SK-N-SH treated with all-trans-retinoic acid at 6 μM for 48 hours (cell line): ENCODE measurements at regions not wholly inside any gene's neighbourhood (a gene's known extent, or its start where the extent isn't known, plus 50 kb on each side); places are given as distances from the start of the nearest gene placed in this dataset.

Source experiments
- ARNTL ChIP-seq: fragments of 450-650 bp; formaldehyde crosslinking; IDR thresholded peaks from 2 replicates; pipeline ENCODE4 v1.5.0; 2020; ENCODE audit warnings: low read depth, mild to moderate bottlenecking, moderate library complexity, borderline replicate concordance
- BACH2 ChIP-seq: fragments of 250-450 bp; sonication (Bioruptor Pico); IDR thresholded peaks from 2 replicates; pipeline ENCODE4 v1.9.0; 2021; ENCODE audit warnings: mild to moderate bottlenecking, borderline replicate concordance
- ISL1 ChIP-seq: fragments of 250-450 bp; sonication (Bioruptor Pico); IDR thresholded peaks from 2 replicates; pipeline ENCODE4 v2.1.2; 2022; ENCODE audit warnings: mild to moderate bottlenecking, moderate library complexity
- OSR1 ChIP-seq: fragments of 250-450 bp; sonication (Bioruptor Pico); IDR thresholded peaks from 2 replicates; pipeline ENCODE4 v1.8.0; 2022; ENCODE audit warnings: moderate library complexity, mild to moderate bottlenecking, inconsistent platforms
- PPARA ChIP-seq: fragments of 250-450 bp; sonication (Bioruptor Pico); IDR thresholded peaks from 2 replicates; pipeline ENCODE4 v1.5.0; 2020; ENCODE audit warnings: mild to moderate bottlenecking, borderline replicate concordance
- RARB ChIP-seq: fragments of 250-450 bp; sonication (Bioruptor Pico); IDR thresholded peaks from 2 replicates; pipeline ENCODE4 v1.8.0; 2021; ENCODE audit warnings: mild to moderate bottlenecking, moderate library complexity
- TCF4 ChIP-seq: fragments of 250-450 bp; sonication (Bioruptor Pico); IDR thresholded peaks from 2 replicates; pipeline ENCODE4 v1.8.0; 2021; ENCODE audit warnings: mild to moderate bottlenecking, moderate library complexity, borderline replicate concordance
- TOX ChIP-seq: fragments of 250-450 bp; sonication (Bioruptor Pico); IDR thresholded peaks from 2 replicates; pipeline ENCODE4 v1.8.0; 2021; ENCODE audit warnings: mild to moderate bottlenecking, moderate library complexity, borderline replicate concordance
- ZC3H10 ChIP-seq: fragments of 250-450 bp; sonication (Bioruptor Pico); IDR thresholded peaks from 2 replicates; pipeline ENCODE4 v1.5.1; 2021; ENCODE audit warnings: mild to moderate bottlenecking, moderate library complexity
- ZFP30 ChIP-seq: fragments of 450-650 bp; formaldehyde crosslinking; IDR thresholded peaks from 2 replicates; pipeline ENCODE4 v1.5.0; 2022; ENCODE audit warnings: mild to moderate bottlenecking, moderate library complexity
- ZNF565 ChIP-seq: fragments of 450-650 bp; formaldehyde crosslinking; conservative IDR thresholded peaks from 2 replicates; pipeline ENCODE4 v1.5.0; 2020; ENCODE audit warnings: low read depth, mild to moderate bottlenecking, moderate library complexity
- ZNF8 ChIP-seq: fragments of 450-650 bp; formaldehyde crosslinking; IDR thresholded peaks from 2 replicates; pipeline ENCODE4 v1.5.0; 2020; ENCODE audit warnings: mild to moderate bottlenecking, moderate library complexity
- TF ChIP-seq, protein P1 (sequence below): fragments of 250-450 bp; sonication (Bioruptor Pico); IDR thresholded peaks from 2 replicates; pipeline ENCODE4 v1.8.0; 2020; ENCODE audit warnings: mild to moderate bottlenecking, moderate library complexity, borderline replicate concordance
- TF ChIP-seq, protein P2 (sequence below): fragments of 250-450 bp; sonication (Bioruptor Pico); IDR thresholded peaks from 2 replicates; pipeline ENCODE4 v1.5.1; 2020; ENCODE audit warnings: low read depth, mild to moderate bottlenecking, moderate library complexity

DNA sequence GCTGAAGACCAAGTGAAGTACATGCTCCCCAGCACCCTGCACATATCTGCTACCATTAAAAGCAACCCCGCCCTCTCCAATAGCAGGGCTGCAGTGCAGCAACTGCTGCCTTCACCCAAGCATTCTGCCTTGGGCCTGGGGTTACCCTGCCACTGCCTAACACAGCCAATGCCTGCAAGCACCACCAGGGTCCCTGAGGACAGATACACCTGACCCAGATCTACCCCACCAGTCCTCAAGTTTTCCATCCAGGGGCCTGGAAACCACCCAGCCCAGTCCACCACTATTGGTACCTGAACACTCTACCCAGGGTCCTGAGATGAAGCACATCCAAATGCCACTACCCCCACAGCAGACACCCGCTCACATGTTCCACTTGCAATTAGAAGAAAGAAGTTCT is 181.1 kb upstream of the RBBP8 start:
- TF ChIP-seq ZNF565 (CRISPR knock-in tag) = no peak
- no peak for TF ChIP-seq ZC3H10 (CRISPR knock-in tag)
- TF ChIP-seq RARB (CRISPR knock-in tag) = no peak
- TF ChIP-seq, protein P1, sequence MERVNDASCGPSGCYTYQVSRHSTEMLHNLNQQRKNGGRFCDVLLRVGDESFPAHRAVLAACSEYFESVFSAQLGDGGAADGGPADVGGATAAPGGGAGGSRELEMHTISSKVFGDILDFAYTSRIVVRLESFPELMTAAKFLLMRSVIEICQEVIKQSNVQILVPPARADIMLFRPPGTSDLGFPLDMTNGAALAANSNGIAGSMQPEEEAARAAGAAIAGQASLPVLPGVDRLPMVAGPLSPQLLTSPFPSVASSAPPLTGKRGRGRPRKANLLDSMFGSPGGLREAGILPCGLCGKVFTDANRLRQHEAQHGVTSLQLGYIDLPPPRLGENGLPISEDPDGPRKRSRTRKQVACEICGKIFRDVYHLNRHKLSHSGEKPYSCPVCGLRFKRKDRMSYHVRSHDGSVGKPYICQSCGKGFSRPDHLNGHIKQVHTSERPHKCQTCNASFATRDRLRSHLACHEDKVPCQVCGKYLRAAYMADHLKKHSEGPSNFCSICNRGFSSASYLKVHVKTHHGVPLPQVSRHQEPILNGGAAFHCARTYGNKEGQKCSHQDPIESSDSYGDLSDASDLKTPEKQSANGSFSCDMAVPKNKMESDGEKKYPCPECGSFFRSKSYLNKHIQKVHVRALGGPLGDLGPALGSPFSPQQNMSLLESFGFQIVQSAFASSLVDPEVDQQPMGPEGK (CRISPR knock-in tag) = no peak
- TF ChIP-seq ZNF8 = no peak
- no peak for TF ChIP-seq TOX (CRISPR knock-in tag)
- TF ChIP-seq TCF4 = no peak
- no peak for TF ChIP-seq BACH2 (CRISPR knock-in tag)
- TF ChIP-seq, protein P2, sequence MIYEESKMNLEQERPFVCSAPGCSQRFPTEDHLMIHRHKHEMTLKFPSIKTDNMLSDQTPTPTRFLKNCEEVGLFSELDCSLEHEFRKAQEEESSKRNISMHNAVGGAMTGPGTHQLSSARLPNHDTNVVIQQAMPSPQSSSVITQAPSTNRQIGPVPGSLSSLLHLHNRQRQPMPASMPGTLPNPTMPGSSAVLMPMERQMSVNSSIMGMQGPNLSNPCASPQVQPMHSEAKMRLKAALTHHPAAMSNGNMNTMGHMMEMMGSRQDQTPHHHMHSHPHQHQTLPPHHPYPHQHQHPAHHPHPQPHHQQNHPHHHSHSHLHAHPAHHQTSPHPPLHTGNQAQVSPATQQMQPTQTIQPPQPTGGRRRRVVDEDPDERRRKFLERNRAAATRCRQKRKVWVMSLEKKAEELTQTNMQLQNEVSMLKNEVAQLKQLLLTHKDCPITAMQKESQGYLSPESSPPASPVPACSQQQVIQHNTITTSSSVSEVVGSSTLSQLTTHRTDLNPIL (CRISPR knock-in tag) = no peak
- TF ChIP-seq ARNTL = no peak
- no peak for TF ChIP-seq OSR1 (CRISPR knock-in tag)
- TF ChIP-seq ISL1 (CRISPR knock-in tag) = no peak
- TF ChIP-seq ZFP30 (CRISPR knock-in tag) = no peak
- TF ChIP-seq PPARA (CRISPR knock-in tag) = no peak
